CD4-positive, alpha-beta T cell treated with Interleukin-17A for 4 hours (primary cell): ENCODE measurements at regions not wholly inside any gene's neighbourhood (a gene's known extent, or its start where the extent isn't known, plus 50 kb on each side); places are given as distances from the start of the nearest gene placed in this dataset.
"Not testable (repeated sequence)": the region's sequence is repeated elsewhere in the genome, so short reads cannot be mapped to it uniquely, and the experiment has no call there.

Experiments
- DNase-seq: peaks from one replicate; pipeline ENCODE4 v3.0.0-alpha.2; 2020; ENCODE audit warnings: mixed read lengths

GRCh38 chr4:177494791-177495190 is 52.6 kb upstream of the AGA start:
- no peak for DNase-seq

GRCh38 chr4:177495626-177496025 is 53.4 kb upstream of the AGA start:
- DNase-seq, result not testable (repeated sequence)

- DNase-seq, result no peak
These were observed 57.3 kb upstream of the AGA start for GRCh38 chr4:177499537-177499936.

- no peak for DNase-seq
These were observed 63.0 kb upstream of the AGA start for GRCh38 chr4:177505171-177505615.

- no peak for DNase-seq
These were observed 66.4 kb upstream of the AGA start for GRCh38 chr4:177508662-177509061.

- no peak for DNase-seq
These were observed 67.0 kb upstream of the AGA start for GRCh38 chr4:177509226-177509745.

GRCh38 chr4:177511611-177512010 is 69.4 kb upstream of the AGA start:
- DNase-seq, result no peak

GRCh38 chr4:177512646-177513045 is 70.4 kb upstream of the AGA start:
- DNase-seq, result no peak

GRCh38 chr4:177517862-177518261 is 75.6 kb upstream of the AGA start:
- DNase-seq, result no peak

- no peak for DNase-seq
These were observed 77.4 kb upstream of the AGA start for GRCh38 chr4:177519481-177520260.

- no peak for DNase-seq
These were observed 86.4 kb upstream of the AGA start for GRCh38 chr4:177528620-177529019.

GRCh38 chr4:177530561-177530960 is 88.3 kb upstream of the AGA start:
- DNase-seq, result no peak

GRCh38 chr4:177532358-177532757 is 90.1 kb upstream of the AGA start:
- DNase-seq, result no peak

- DNase-seq, result not testable (repeated sequence)
These were observed 92.6 kb upstream of the AGA start for GRCh38 chr4:177534841-177535240.

- DNase-seq, result no peak
These were observed 104.5 kb upstream of the AGA start for GRCh38 chr4:177546745-177547144.

GRCh38 chr4:177547985-177548384 is 105.7 kb upstream of the AGA start:
- no peak for DNase-seq

GRCh38 chr4:177555007-177555574 is 112.9 kb upstream of the AGA start:
- peak; percentile 7 for DNase-seq

GRCh38 chr4:177557416-177557815 is 115.2 kb upstream of the AGA start:
- DNase-seq, result no peak

- DNase-seq, result no peak
These were observed 116.8 kb upstream of the AGA start for GRCh38 chr4:177558995-177559394.

GRCh38 chr4:177562163-177562562 is 119.9 kb upstream of the AGA start:
- DNase-seq, result no peak

GRCh38 chr4:177562859-177563258 is 120.6 kb upstream of the AGA start:
- DNase-seq, result no peak

GRCh38 chr4:177566691-177567090 is 124.5 kb upstream of the AGA start:
- DNase-seq, result no peak

- DNase-seq, result no peak
These were observed 126.7 kb upstream of the AGA start for GRCh38 chr4:177568931-177569330.

- no peak for DNase-seq
These were observed 127.2 kb upstream of the AGA start for GRCh38 chr4:177569434-177569833.
